Endothelial cell of umbilical vein (primary cell): ENCODE measurements at regions not wholly inside any gene's neighbourhood (a gene's known extent, or its start where the extent isn't known, plus 50 kb on each side); places are given as distances from the start of the nearest gene placed in this dataset.

Experiments
- BruUV-seq: library from RNA; stranded (reverse); fragments of 400-500 nt; replicated peaks from 2 replicates; lab custom pipeline; 2021; lab: Mats Ljungman, UMichigan
- CTCF ChIA-PET: fragments of 300-600, 350-600 bp; sonication (Branson Sonifier 250); formaldehyde crosslinking; loops from one replicate; lab custom pipeline; 2021; ENCODE audit warnings: antibody characterized with exemption, inconsistent platforms; lab: Charles Lee
- POLR2A ChIA-PET: fragments of 300-600, 350-600 bp; sonication (Branson Sonifier 250); formaldehyde crosslinking; loops from one replicate; lab custom pipeline; 2021; ENCODE audit warnings: antibody characterized with exemption, inconsistent platforms; lab: Charles Lee
- DNase-seq: peaks from one replicate; pipeline ENCODE4 v3.0.0-alpha.2; 2011; ENCODE audit warnings: low read depth, low spot score
- FAIRE-seq: peaks from 2 replicates; lab custom pipeline; 2011; peaks lifted over from hg19 to GRCh38; lab: Jason Lieb, UNC
- H2AFZ ChIP-seq: 2 replicates; pipeline ENCODE4 v1.6.0; 2012; ENCODE audit warnings: low read depth, low read length, control low read depth, inconsistent platforms
- H3K27ac ChIP-seq: 2 replicates; pipeline ENCODE4 v1.5.1; 2011; ENCODE audit warnings: low read depth, mild to moderate bottlenecking, control low read depth, low read length, moderate library complexity; ENCODE audit not compliant: insufficient read depth
- H3K27me3 ChIP-seq, 2 experiments: 2 replicates each; pipeline versions ENCODE4 v1.6.0 to v1.6.1; 2011; ENCODE audit warnings: low read length in 2 of 2, mixed read lengths in 1 of 2; ENCODE audit not compliant: control insufficient read depth in 2 of 2, insufficient read depth in 2 of 2
- H3K36me3 ChIP-seq, 2 experiments: 2 replicates in 1 of 2; 3 replicates in 1 of 2; pipeline ENCODE4 v1.5.1; 2011; ENCODE audit warnings: low read length in 2 of 2, mild to moderate bottlenecking in 1 of 2, moderate library complexity in 1 of 2; ENCODE audit not compliant: control insufficient read depth in 2 of 2, insufficient read depth in 2 of 2; ENCODE audit errors: extremely low read depth in 1 of 2
- H3K4me1 ChIP-seq: 3 replicates; pipeline ENCODE4 v1.5.1; 2011; ENCODE audit warnings: mild to moderate bottlenecking, low read length; ENCODE audit not compliant: control insufficient read depth, insufficient read depth; ENCODE audit errors: extremely low read depth
- H3K4me2 ChIP-seq: 2 replicates; pipeline ENCODE4 v1.6.1; 2011; ENCODE audit warnings: low read length, control low read depth, mixed read lengths; ENCODE audit not compliant: insufficient read depth
- H3K4me3 ChIP-seq, 3 experiments: fragments of 200-600 bp in 1 of 3; sonication (generic), shearing (Covaris generic) in 1 of 3; replicated peaks in 1 of 3; 2 replicates each; pipeline ENCODE4 v1.5.1; 2011 to 2016; ENCODE audit warnings: control low read depth in 3 of 3, low read length in 3 of 3, mild to moderate bottlenecking in 2 of 3, inconsistent platforms in 1 of 3, low read depth in 1 of 3, moderate library complexity in 1 of 3; ENCODE audit not compliant: insufficient read depth in 1 of 3
- H3K79me2 ChIP-seq: 2 replicates; pipeline ENCODE4 v1.6.0; 2012; ENCODE audit warnings: low read length, inconsistent platforms; ENCODE audit not compliant: control insufficient read depth, insufficient read depth
- H3K9ac ChIP-seq: replicated peaks from 2 replicates; pipeline ENCODE3; 2011; ENCODE audit warnings: low read length, control low read depth; ENCODE audit not compliant: insufficient read depth; ENCODE audit errors: extremely low read depth
- H3K9me1 ChIP-seq: replicated peaks from 3 replicates; pipeline ENCODE4 v1.6.0; 2011; ENCODE audit warnings: mild to moderate bottlenecking, low read length; ENCODE audit not compliant: control insufficient read depth, insufficient read depth; ENCODE audit errors: extremely low read depth
- H3K9me3 ChIP-seq: replicated peaks from 2 replicates; pipeline ENCODE4 v1.5.1; 2012; ENCODE audit warnings: low read length, inconsistent platforms; ENCODE audit not compliant: control insufficient read depth, insufficient read depth
- H4K20me1 ChIP-seq: replicated peaks from 2 replicates; pipeline ENCODE3; 2011; ENCODE audit warnings: mild to moderate bottlenecking, low read length; ENCODE audit not compliant: control insufficient read depth, insufficient read depth; ENCODE audit errors: extremely low read depth
- CTCF ChIP-seq, 2 donors: IDR thresholded peaks; 1 replicate in 1 of 2; 2 replicates in 1 of 2; pipeline ENCODE4 v1.5.1; 2011; ENCODE audit warnings: low read length in 2 of 2, mild to moderate bottlenecking in 2 of 2, moderate library complexity in 2 of 2, control low read depth in 1 of 2, inconsistent platforms in 1 of 2, low read depth in 1 of 2; ENCODE audit not compliant: insufficient read depth in 1 of 2; ENCODE audit errors: extremely low read depth in 1 of 2
- EZH2 ChIP-seq: IDR thresholded peaks from 2 replicates; pipeline ENCODE4 v1.6.1; 2012; ENCODE audit warnings: borderline replicate concordance, low read depth, mild to moderate bottlenecking, moderate library complexity, low read length, inconsistent platforms; ENCODE audit not compliant: severe bottlenecking
- FOS ChIP-seq: IDR thresholded peaks from 2 replicates; pipeline ENCODE4 v1.6.1; 2011; ENCODE audit warnings: mild to moderate bottlenecking, low read length, moderate library complexity, borderline replicate concordance; ENCODE audit not compliant: insufficient read depth
- GATA2 ChIP-seq: IDR thresholded peaks from 2 replicates; pipeline ENCODE4 v1.7.0; 2011; ENCODE audit warnings: low read depth, mild to moderate bottlenecking, moderate library complexity, mixed read lengths, low read length; ENCODE audit not compliant: insufficient read length, insufficient read depth
- JUN ChIP-seq: IDR thresholded peaks from 2 replicates; pipeline ENCODE4 v1.6.1; 2011; ENCODE audit warnings: borderline replicate concordance, low read depth; ENCODE audit not compliant: insufficient read length, insufficient read depth
- MYC ChIP-seq: IDR thresholded peaks from one replicate; pipeline ENCODE4 v1.6.1; 2011; ENCODE audit warnings: mild to moderate bottlenecking, low read depth, low read length
- POLR2A ChIP-seq: IDR thresholded peaks from 2 replicates; pipeline ENCODE4 v1.6.1; 2012; ENCODE audit warnings: low read depth, mild to moderate bottlenecking, control low read depth, low read length
- POLR2AphosphoS5 ChIP-seq: IDR thresholded peaks from 2 replicates; pipeline ENCODE4 v1.6.1; 2012; ENCODE audit warnings: low read depth, mild to moderate bottlenecking, control low read depth, low read length, moderate library complexity; ENCODE audit not compliant: insufficient read depth
- dilution Hi-C: fragments of 300-500 bp; cut with MboI; formaldehyde crosslinking; loops from one replicate; pipeline ENCODE4 v1.15.0; 2019; ENCODE audit warnings: low sequenced_read_pairs; ENCODE audit not compliant: extremely low pct_ligation_motif_present
- intact Hi-C: fragments of 100-400 bp; cut with micrococcal nuclease; formaldehyde crosslinking; loops from one replicate; pipeline ENCODE4 v1.10.0; 2022
- TF ChIP-seq, protein P1 (sequence below): IDR thresholded peaks from 2 replicates; pipeline ENCODE4 v1.6.1; 2011; ENCODE audit not compliant: insufficient read depth, insufficient read length

GRCh38 chr12:58030566-58031279 is 89.4 kb downstream of the ATP23 start:
- BruUV-seq: no TSS peak
- no peaks in the 10 kb centered on the region for H3K79me2 ChIP-seq
- no peak overlapping the region for H3K27ac ChIP-seq
- no peaks in the 10 kb centered on the region for H3K4me1 ChIP-seq
- H2AFZ ChIP-seq: no peak overlapping the region
- H3K9me3 ChIP-seq: no peaks in the 10 kb centered on the region
- H3K9ac ChIP-seq: no peak overlapping the region
- peak; percentile 3 for TF ChIP-seq JUN
- TF ChIP-seq EZH2: no peak
- H3K4me3 ChIP-seq: no peak overlapping the region
- dilution Hi-C loops (no loop called here), intact Hi-C loops (no loop called here)
- H3K27me3 ChIP-seq: no peaks in the 10 kb centered on the region
- no peak for FAIRE-seq
- no peaks in the 10 kb centered on the region for H4K20me1 ChIP-seq
- DNase-seq: no peak
- H3K9me1 ChIP-seq: no peaks in the 10 kb centered on the region
- H3K36me3 ChIP-seq: no peaks in the 10 kb centered on the region
- POLR2A ChIA-PET: no interaction called here
- CTCF ChIA-PET: no interaction called here
- no peak overlapping the region for H3K4me2 ChIP-seq

GRCh38 chr12:58032156-58032555 is 90.8 kb downstream of the ATP23 start:
- ChIA-PET CTCF (no interaction called here), POLR2A (no interaction called here)
- no TSS peak for BruUV-seq
- no peaks in the 10 kb centered on the region for H3K79me2 ChIP-seq
- TF ChIP-seq EZH2 (no peak), JUN (no peak), MYC (no peak), GATA2 (no peak), POLR2AphosphoS5 (no peak), CTCF (IDR thresholded peaks at IDR 0.05; ENCODE audit: extremely low read depth in 1 of 2, insufficient read depth in 1 of 2, low read depth in 1 of 2, low read length in 2 of 2) (no peak), FOS (no peak), POLR2A (no peak)
- TF ChIP-seq, protein P1, sequence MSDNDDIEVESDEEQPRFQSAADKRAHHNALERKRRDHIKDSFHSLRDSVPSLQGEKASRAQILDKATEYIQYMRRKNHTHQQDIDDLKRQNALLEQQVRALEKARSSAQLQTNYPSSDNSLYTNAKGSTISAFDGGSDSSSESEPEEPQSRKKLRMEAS: no peak
- H3K36me3 ChIP-seq: no peaks in the 10 kb centered on the region
- H3K27me3 ChIP-seq: no peaks in the 10 kb centered on the region
- no peak overlapping the region for H2AFZ ChIP-seq
- DNase-seq: no peak
- no peak for FAIRE-seq
- no peaks in the 10 kb centered on the region for H3K9me3 ChIP-seq
- no peaks in the 10 kb centered on the region for H3K4me1 ChIP-seq
- H3K4me3 ChIP-seq: no peak overlapping the region
- H3K4me2 ChIP-seq: no peak overlapping the region
- no peaks in the 10 kb centered on the region for H4K20me1 ChIP-seq
- H3K9ac ChIP-seq: no peak overlapping the region
- intact Hi-C loops (no loop called here), dilution Hi-C loops (no loop called here)
- H3K27ac ChIP-seq: no peak overlapping the region
- no peaks in the 10 kb centered on the region for H3K9me1 ChIP-seq
